ENCODE measurements at regions not wholly inside any gene's neighbourhood (a gene's known extent, or its start where the extent isn't known, plus 50 kb on each side); places are given as distances from the start of the nearest gene placed in this dataset.

GRCh38 chr14:28673056-28673455, 93.5 kb upstream of the FOXG1 start:
- DNase-seq (ENCODE audit: low spot score), result no peak
- intact Hi-C loops (cut with micrococcal nuclease; ENCODE audit: unreplicated experiment), result no loop called here
- TF ChIP-seq, protein P1, sequence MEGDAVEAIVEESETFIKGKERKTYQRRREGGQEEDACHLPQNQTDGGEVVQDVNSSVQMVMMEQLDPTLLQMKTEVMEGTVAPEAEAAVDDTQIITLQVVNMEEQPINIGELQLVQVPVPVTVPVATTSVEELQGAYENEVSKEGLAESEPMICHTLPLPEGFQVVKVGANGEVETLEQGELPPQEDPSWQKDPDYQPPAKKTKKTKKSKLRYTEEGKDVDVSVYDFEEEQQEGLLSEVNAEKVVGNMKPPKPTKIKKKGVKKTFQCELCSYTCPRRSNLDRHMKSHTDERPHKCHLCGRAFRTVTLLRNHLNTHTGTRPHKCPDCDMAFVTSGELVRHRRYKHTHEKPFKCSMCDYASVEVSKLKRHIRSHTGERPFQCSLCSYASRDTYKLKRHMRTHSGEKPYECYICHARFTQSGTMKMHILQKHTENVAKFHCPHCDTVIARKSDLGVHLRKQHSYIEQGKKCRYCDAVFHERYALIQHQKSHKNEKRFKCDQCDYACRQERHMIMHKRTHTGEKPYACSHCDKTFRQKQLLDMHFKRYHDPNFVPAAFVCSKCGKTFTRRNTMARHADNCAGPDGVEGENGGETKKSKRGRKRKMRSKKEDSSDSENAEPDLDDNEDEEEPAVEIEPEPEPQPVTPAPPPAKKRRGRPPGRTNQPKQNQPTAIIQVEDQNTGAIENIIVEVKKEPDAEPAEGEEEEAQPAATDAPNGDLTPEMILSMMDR (conservative IDR thresholded peaks at IDR 0.05; ENCODE audit: low read depth, low read length), result no peak
- no peak for TF ChIP-seq EZH2 (IDR thresholded peaks at IDR 0.05; ENCODE audit: borderline replicate concordance, low read depth, low read length, poor library complexity, severe bottlenecking)
- H3K27me3 ChIP-seq (replicated peaks; ENCODE audit: insufficient read depth, low read depth, low read length, poor library complexity), result no peaks in the 10 kb centered on the region
- no peaks in the 10 kb centered on the region for H3K36me3 ChIP-seq (ENCODE audit: insufficient read depth, low read length, poor library complexity, severe bottlenecking)
- BruUV-seq (replicated peaks), result no TSS peak
- no peak overlapping the region for H3K27ac ChIP-seq (ENCODE audit: low read depth, low read length, poor library complexity, severe bottlenecking)
- ChIA-PET CTCF (no interaction called here), POLR2A (ENCODE audit: low non-redundant PET) (no interaction called here)
- H3K4me3 ChIP-seq (ENCODE audit: low read depth, low read length, poor library complexity, severe bottlenecking), result no peak overlapping the region
- H3K9me3 ChIP-seq (ENCODE audit: low read depth, low read length, poor library complexity, severe bottlenecking), result no peaks in the 10 kb centered on the region
- H3K4me1 ChIP-seq (ENCODE audit: insufficient read depth, low read length, poor library complexity, severe bottlenecking), result no peaks in the 10 kb centered on the region

DNA sequence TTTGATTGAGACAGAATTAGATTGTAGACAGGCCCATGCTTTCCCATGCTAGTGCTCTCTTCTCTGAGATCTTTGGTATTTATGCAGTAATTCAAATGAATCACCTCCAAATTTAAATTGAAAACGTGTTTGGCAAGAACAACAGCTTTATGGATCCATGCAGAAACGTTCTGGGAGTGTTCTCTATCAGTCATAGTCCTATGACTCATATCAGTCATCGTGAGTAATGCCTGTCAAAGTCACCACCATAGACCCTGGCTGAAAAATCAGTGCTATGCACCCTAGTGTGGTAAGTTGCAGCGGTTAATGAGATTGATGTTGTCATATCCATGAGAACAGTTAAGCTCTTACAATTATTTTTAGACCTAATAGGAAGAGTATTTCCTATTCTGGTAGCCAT, 90.1 kb upstream of the FOXG1 start:
- POLR2A ChIA-PET (ENCODE audit: low non-redundant PET), result no interaction called here
- no peaks in the 10 kb centered on the region for H3K9me3 ChIP-seq (ENCODE audit: low read depth, low read length, poor library complexity, severe bottlenecking)
- peak; percentile 37 for DNase-seq (ENCODE audit: low spot score)
- H3K27me3 ChIP-seq (replicated peaks; ENCODE audit: insufficient read depth, low read depth, low read length, poor library complexity), result no peaks in the 10 kb centered on the region
- H3K36me3 ChIP-seq (ENCODE audit: insufficient read depth, low read length, poor library complexity, severe bottlenecking), result no peaks in the 10 kb centered on the region
- no peak overlapping the region for H3K27ac ChIP-seq (ENCODE audit: low read depth, low read length, poor library complexity, severe bottlenecking)
- BruUV-seq (replicated peaks), result no TSS peak
- H3K4me1 ChIP-seq (ENCODE audit: insufficient read depth, low read length, poor library complexity, severe bottlenecking), result no peaks in the 10 kb centered on the region
- no peak for TF ChIP-seq EZH2 (IDR thresholded peaks at IDR 0.05; ENCODE audit: borderline replicate concordance, low read depth, low read length, poor library complexity, severe bottlenecking)
- TF ChIP-seq, protein P1 (conservative IDR thresholded peaks at IDR 0.05; ENCODE audit: low read depth, low read length), result no peak
- intact Hi-C loops (cut with micrococcal nuclease; ENCODE audit: unreplicated experiment), result no loop called here
- H3K4me3 ChIP-seq (ENCODE audit: low read depth, low read length, poor library complexity, severe bottlenecking), result no peak overlapping the region
- CTCF ChIA-PET, result no interaction called here

DNA sequence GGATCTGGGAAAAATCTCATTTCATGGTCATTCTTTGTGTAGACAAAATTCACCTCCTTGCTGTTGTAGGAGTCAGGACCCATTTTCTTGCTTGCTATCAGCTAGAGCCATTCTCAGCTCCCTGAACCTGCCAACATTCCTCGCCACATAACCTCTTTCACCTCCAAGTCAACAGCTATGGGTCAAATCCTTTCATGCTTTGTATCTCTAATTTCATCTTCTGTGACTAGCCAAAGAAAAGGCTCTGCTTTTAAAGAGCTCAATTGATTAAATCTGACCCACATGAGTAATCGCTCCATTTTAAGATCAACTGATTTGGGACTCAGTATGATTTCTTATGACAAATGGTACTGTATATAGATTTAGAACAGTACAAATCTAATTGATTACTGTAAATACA, 89.2 kb upstream of the FOXG1 start:
- Histone ChIP-seq H3K9me3 (ENCODE audit: low read depth, low read length, poor library complexity, severe bottlenecking) (no peaks in the 10 kb centered on the region), H3K4me3 (ENCODE audit: low read depth, low read length, poor library complexity, severe bottlenecking) (no peak overlapping the region), H3K36me3 (ENCODE audit: insufficient read depth, low read length, poor library complexity, severe bottlenecking) (no peaks in the 10 kb centered on the region), H3K27me3 (replicated peaks; ENCODE audit: insufficient read depth, low read depth, low read length, poor library complexity) (no peaks in the 10 kb centered on the region), H3K27ac (ENCODE audit: low read depth, low read length, poor library complexity, severe bottlenecking) (no peak overlapping the region), H3K4me1 (ENCODE audit: insufficient read depth, low read length, poor library complexity, severe bottlenecking) (no peaks in the 10 kb centered on the region)
- no TSS peak for BruUV-seq (replicated peaks)
- DNase-seq (ENCODE audit: low spot score), result no peak
- CTCF ChIA-PET, result no interaction called here
- POLR2A ChIA-PET (ENCODE audit: low non-redundant PET), result no interaction called here
- intact Hi-C loops (cut with micrococcal nuclease; ENCODE audit: unreplicated experiment), result no loop called here
- TF ChIP-seq, protein P1 (conservative IDR thresholded peaks at IDR 0.05; ENCODE audit: low read depth, low read length), result no peak
- TF ChIP-seq EZH2 (IDR thresholded peaks at IDR 0.05; ENCODE audit: borderline replicate concordance, low read depth, low read length, poor library complexity, severe bottlenecking), result no peak

All from A673 (cell line).